NCI-H1092 (cell line): ENCODE measurements at regions not wholly inside any gene's neighbourhood (a gene's known extent, or its start where the extent isn't known, plus 50 kb on each side); places are given as distances from the start of the nearest gene placed in this dataset.

Experiments
- DNase-seq: peaks from one replicate; lab custom pipeline; 2025; lab: John Stamatoyannopoulos, UW

DNA sequence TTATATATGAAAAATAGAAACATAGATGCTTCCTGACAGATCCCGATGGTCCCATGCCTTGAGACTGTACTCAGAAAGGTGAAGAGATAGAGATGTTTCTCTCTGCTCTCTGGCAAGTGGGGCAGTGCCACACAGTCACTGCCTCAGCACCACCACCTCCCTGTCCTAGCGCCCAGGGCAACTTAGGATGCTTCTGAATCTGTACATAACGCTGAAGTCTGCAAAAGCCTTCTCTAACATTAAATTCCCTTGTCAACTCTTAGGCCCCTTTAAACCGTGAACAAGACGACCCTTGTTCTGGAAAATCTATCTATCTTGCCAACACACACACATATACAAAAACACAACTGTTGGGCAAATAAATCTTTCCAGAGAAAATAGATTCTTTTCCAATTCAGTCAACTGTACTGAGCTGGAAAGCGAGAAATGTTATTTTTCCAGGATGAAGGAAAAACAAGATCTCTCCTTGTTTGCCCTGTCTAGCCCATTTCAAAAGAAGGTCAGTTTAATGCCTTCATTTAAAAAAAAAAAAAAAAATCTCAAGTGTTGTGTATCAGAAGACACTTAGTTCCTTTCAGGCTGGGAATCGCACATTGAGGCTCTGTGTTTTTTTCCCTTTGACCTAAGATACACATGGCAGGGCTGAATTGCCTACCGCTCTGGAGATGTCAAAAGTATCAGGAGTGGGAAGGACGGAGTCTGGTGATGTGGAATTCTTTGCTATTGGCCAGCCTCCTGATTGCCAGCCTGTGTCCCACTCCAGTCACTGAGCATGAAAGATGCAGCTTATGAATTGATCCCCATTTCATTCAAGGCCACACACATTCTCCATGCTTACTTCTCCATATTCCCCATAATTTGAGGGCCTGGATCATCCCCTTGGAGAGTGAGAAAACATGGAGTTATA is 241.4 kb downstream of the LACC1 start:
- no peak for DNase-seq

DNA sequence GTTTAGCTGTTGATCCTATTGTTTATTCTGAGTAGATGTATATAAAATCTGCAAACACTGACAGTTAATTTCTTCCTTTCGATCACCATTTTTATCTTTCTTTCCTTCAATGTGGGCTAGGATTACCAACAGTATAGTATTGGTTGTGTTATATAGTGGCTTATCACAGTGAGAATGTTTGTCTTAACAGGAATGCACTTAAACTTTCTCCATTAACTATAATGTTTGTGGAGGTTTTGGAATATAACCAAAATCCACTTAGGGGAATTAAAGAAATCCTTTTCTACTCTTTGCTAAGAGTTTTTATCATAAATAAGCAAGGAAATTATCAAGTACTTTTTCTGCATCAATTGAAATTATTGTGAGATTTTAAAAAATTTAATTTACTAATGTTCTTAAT is 244.6 kb downstream of the LACC1 start:
- DNase-seq, result no peak

DNA sequence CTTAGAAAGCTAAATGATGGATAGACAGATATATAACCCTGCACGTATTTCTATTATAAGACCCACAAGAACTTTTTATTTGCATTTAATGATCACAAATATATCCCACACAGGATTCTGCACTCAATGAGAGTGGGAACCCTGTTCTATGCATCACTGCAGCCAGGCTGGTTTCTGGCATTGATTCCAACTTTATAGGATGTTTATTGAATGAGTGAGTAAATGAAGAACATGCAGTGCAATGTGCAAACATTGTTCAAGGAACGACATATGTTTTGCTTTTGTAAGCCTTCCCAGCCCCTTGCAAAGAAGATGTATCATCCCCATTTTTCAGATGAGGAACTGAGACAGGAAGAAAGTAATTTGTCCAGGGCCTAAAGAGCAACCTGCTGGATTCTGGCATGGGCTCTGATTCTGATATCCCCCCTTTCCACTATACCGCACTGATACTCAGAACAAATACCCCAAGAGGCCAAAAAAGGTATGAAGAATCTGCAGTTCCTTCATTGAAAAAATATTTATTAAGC is 246.3 kb downstream of the LACC1 start:
- DNase-seq, result no peak

GRCh38 chr13:44128552-44129001 is 245.0 kb upstream of the SERP2 start:
- no peak for DNase-seq

- no peak for DNase-seq
These were observed 244.2 kb upstream of the SERP2 start for GRCh38 chr13:44129418-44129817.

- no peak for DNase-seq
These were observed 242.5 kb upstream of the SERP2 start for GRCh38 chr13:44131069-44131614.

DNA sequence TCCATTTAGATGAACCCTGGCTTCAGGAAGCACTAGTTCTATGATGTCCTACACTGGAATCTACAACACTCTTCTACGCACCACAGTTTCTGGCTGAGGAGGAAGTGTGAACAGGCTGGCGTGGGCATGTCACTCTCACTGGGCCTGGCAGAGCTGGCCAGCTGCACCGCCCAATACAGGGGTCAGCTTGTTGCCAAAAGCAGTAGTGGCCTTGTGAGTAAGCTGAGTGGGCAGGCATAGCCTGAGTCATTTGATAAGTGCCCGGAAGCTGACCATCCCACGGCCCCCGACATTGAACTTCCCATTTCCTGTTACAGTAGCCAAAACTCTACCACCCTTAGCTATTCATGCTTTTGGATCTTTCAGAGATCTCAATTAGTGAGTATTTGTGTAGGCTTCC is 240.9 kb upstream of the SERP2 start:
- no peak for DNase-seq

DNA sequence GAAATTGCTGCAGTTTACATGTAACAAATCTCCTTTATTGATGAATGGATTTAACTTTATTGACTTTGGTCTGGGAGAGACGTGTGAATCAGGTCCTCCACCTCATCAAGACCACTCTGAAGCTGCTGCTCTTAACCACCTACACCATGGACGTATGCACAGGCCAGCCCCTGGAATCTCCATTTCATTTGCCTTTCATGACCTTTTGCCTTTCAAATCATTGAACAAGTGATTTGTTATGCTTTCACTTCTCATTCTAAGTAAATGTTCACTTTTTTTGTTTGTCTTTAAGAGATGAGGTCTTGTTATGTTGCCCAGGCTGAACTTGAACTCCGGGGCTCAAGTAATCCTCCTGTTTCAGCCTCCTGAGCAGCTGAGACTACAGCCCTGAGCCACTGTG is 240.0 kb upstream of the SERP2 start:
- no peak for DNase-seq

DNA sequence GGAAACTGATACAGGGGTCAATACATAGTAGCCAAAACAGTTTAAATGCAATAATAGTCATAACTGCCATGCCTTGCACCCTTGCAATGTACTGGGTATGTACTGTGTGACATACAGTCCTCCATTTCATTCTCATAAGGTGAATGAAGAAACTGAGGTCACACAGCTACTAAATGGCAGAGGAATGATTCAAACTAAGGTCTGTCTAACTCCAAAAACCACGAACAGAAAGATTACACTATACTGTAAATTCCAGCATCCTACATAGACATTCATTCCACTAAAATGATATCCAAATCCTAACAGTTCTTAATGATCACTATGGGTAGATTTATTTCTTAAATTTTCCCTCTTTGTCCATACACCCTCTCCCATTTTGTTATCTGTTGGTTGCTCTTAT is 238.1 kb upstream of the SERP2 start:
- DNase-seq, result no peak

GRCh38 chr13:44136696-44137268 is 236.8 kb upstream of the SERP2 start:
- no peak for DNase-seq

GRCh38 chr13:44137466-44137865 is 236.2 kb upstream of the SERP2 start:
- DNase-seq, result no peak

GRCh38 chr13:44140146-44140545 is 233.5 kb upstream of the SERP2 start:
- DNase-seq, result peak; percentile 82

DNA sequence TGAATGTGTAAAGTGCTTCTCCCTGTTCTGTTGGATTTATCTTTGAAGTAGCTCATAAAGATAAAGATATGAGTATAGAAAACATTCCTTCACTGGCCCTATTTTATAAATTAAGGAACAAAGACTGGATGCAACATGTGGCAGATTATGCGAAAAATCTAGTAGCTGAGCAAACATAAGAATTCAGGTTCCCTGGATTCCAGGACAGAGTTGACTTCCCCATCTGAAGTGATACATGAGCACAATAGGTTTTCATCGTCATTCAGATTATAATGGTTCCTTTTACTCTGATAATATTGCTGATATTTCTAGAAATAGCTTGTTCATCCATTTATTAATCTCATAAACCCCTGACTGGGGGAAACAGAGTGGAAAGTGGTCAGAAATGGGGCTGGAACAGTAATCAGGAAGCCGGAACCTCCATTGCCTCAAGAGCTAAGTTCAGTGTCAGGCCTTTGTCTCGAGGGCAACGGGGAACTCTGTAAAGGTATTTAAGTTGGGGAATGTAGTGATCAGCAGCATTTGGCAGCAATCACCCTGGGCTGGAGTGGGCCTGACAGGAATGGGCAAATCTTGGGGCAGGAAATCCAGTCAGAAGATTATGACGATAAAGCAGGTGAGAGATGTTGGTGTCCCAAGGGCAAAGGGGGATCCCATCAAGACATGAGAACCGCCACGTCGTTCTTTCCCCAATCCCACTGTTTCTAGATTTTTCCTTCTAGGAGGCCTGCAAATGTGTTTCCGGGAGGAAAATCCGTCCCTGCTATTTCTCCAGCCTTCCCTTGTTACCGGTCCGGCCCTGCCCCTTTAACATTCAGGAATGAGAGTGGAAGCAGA is 232.5 kb upstream of the SERP2 start:
- DNase-seq, result no peak

DNA sequence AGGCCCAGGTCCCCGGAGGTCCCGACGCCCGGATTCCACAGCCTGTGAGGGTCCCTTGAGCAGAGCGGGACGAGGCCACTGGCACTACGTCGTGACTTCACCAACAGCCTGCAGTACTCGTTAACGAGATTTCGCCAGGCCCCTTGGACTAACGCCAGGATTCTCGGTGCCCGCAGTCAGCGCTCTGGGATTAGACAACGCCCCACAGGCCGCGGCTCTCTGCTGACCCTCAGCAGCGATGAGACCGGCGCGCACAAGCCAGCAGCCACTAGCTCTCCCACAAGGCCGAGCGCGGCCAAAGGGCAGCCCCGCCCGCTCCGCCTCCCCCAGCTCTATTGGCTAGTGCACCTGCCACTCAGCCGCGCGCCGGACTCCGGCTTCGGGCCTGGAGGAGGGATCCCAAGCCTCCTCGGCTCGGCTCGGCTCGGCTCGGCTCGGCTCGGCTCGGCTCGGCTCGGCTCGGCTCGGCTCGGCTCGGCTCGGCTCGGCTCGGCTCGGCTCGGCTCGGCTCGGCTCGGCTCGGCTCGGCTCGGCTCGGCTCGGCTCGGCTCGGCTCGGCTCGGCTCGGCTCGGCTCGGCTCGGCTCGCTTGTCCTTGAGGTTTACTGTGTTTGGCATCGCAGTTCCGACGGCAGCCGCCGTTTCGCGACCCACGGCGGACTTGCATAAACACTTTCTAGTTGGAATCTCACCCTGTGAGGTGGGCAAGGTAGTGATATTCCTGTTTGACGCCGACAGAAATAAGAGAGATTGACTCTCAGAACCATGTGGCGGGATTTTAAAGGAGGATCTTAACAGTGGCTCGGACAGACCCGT is 231.7 kb upstream of the SERP2 start:
- DNase-seq, result peak; percentile 90

- DNase-seq, result no peak
These were observed 231.1 kb upstream of the SERP2 start for GRCh38 chr13:44142540-44142867.

DNA sequence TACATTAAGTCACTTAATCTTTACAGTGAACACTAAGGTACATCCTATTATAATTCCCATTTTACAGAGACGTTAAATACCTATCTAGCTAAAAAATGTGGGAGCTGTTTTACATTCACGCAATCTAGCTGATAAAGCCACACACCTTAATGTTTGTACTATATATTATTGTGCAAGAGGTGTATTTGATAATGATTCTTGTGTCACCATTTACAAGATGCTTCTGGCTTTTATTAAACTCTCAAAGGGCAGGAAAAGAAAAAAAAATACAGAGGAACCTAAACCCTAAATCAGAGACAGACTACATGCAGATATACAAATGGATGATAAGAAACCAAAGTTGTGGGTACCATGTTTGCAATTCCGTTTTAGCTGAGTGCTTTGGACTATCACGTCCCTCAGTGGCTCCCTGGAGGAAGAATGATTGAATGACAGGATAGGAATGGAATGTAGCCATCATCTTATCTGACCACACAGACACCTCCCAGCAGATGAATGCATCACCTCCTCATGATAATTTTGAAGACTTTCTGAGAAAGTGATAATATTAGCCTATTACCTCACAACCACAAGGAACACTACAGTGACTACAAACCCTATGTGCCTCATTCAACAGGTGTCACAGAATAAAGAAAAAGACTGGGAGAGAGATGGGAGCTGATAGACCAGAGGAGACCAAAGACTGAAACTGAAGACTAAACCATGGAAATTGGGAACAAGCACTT is 230.5 kb upstream of the SERP2 start:
- DNase-seq, result no peak

DNA sequence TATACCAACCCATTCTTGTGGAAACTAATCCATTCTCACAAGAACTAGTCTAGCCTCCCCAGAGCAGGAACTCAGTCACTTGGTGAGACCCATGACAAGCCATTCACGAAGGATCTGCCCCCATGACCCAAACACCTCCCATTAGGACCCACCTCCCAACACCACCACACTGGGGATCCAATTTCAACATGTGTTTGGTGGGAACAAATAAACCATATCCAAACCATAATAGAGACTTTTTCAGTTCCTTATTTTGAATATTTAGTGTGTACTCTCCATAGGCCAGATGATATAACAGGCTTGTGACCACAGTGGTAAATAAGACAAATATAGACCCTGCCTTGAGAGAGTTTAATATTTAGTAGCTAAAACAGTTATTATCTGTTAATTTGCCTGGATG is 227.5 kb upstream of the SERP2 start:
- DNase-seq, result no peak

DNA sequence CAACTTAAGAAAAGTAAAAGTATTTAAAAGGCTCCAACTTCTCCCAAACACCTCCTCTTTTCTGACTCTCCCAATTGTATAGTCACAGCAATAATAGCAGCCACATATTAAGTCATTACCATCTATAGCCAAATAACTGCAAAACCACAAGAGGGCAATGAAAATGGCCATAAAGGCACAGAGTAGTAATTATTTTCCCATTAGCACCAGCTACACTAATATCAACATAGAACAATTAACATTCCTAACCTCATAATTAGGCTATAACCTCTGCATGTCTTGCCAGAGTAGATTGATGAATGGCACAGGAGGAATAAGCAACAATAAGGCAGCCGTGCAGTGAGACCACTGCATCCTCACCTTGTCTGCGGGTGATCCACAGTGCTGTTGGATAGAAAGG is 226.4 kb upstream of the SERP2 start:
- DNase-seq, result no peak

GRCh38 chr13:44147648-44148047 is 226.0 kb upstream of the SERP2 start:
- no peak for DNase-seq

DNA sequence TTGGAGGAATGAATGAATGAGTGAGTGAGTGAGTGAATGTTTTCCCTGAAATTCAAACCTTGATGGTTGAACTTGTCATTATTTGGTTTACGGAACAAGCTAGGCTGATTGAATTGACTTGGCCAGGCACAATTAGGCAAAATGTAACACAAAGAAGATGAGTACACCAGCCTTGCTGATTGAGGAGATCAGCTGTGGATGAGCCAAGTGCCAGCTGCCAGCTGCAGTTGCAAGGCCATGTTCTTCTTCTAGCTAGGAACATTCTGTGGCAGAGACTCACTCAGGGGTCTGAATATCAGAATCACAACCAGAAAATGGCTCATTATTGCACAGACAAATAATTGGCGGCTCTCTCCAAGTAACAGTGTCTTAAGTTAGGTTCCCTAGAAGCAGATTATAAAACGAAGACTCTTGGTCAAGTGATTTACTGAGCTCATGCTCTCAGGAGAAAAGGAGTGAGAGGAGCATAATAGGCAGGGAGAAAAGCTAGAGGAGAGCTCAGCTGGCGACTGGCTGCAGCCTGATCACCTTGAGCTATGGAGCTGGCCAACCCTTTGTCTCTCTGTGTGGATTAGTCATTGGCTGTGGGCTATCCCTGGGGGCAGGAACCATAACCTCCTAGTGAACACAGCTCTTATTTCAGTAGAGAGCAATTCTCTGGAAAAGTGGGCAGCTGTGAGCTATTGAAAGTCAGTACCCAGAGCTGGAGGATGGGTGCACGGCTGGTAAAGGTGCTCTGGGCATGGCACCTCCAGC is 225.3 kb upstream of the SERP2 start:
- DNase-seq, result no peak
